Fibroblast of skin of abdomen (primary cell): ENCODE measurements at regions not wholly inside any gene's neighbourhood (a gene's known extent, or its start where the extent isn't known, plus 50 kb on each side); places are given as distances from the start of the nearest gene placed in this dataset.
"Not testable (repeated sequence)": the region's sequence is repeated elsewhere in the genome, so short reads cannot be mapped to it uniquely, and the experiment has no call there.

Source experiments
- DNase-seq: peaks from one replicate; pipeline ENCODE4 v3.0.0-alpha.2; 2013

DNA sequence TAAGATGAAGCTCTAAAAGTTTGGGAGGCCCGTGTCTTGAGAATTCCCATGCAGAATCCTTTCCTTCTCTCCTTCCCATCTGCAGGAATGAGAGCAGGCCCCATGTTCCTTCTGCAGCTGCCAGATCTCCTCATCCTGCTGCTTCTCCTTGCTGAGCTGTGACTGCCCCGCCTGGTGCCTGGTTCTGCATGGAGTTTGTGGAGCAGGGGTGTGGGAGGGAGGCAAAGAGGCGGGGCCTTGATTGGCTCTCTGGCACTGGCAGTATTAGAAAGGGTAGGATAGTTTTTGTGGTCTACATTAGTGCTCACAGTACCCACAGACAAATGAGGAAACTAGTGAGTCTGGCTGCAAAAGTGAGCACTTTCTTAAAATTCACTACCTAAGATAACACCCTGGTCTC, 91.1 kb upstream of the CLPB start:
- DNase-seq: no peak

GRCh38 chr11:72524711-72525110, 90.4 kb upstream of the CLPB start:
- peak; percentile 37 for DNase-seq

DNA sequence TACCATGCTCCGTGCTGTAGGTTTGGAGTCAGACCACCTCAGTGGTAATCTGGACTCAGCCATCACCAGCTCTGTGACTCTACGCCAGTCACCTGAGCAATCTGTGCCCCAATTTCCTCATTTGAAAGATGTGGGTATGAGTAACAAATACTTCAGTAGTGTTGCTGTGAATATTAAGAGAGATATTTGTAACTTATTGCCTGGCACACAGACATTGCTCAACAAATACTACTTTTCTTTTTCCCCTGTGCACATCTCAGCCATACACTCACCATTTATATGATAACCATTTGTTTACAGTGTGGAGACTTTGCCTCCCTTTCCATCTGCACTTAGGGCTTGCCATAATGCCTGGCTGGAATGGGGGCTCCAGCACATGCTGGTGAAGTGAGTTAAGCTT, 89.7 kb upstream of the CLPB start:
- DNase-seq: no peak

DNA sequence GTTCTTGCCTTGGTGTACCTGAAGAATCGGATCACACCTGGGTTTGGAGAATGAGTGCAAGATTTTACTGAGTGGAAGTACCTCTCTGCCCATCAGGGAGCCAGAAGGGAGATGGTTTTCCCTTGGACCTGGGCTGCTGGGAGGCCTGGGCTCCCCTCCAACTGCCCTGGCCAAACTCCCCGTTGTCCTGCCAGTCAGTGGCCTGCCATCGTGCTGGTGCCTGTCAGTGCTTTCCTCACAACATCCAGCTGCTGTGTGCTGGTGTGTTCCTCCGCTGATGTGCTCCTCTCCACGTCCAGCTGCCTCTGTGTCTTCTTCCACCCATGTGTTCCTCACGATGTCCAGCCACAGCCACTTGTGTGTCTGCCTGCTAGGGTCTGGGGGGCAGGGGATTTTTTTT, 87.9 kb upstream of the CLPB start:
- no peak for DNase-seq

GRCh38 chr11:72521664-72522063, 87.3 kb upstream of the CLPB start:
- DNase-seq: no peak

- no peak for DNase-seq
These were observed 86.5 kb upstream of the CLPB start for GRCh38 chr11:72520815-72521214.

DNA sequence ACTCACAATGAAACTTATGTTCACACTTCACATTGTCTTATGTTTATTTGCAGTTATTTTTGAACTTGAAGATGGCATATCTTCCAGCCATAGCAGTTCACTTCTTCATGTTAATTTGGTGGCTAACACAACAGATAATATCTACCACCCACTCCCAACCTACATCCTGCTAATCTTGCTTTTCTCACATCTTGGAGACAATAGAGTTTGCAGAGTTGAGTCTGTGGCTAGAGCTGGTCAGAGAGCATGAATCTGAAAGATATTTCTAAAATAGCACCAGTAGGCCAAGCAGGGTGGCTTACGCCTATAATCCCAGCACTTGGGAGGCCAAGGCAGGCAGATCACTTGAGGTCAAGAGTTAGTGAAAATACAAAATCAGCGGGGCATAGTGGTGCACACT, 85.6 kb upstream of the CLPB start:
- not testable (repeated sequence) for DNase-seq

- peak; percentile 12 for DNase-seq
These were observed 85.0 kb upstream of the CLPB start for GRCh38 chr11:72519220-72519881.

DNA sequence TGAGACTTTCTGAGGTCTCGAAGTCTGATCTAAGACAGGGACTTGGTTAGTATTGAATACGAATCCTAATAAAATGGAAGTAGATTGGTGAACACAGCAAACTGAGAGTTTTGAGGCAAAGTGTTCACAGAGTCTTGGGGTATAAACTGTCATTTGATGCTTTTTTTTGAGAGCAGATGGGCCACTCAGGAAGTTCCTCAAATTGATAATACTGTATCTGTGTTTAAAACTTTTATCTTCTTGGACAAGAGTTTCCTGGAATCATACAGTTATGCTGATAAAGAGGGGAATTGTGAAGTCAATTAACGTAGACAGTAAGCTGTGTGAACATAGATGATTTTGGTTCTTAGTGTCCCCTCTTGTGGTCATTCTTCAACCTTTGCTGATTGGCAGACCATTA, 80.0 kb upstream of the CLPB start:
- DNase-seq: no peak

DNA sequence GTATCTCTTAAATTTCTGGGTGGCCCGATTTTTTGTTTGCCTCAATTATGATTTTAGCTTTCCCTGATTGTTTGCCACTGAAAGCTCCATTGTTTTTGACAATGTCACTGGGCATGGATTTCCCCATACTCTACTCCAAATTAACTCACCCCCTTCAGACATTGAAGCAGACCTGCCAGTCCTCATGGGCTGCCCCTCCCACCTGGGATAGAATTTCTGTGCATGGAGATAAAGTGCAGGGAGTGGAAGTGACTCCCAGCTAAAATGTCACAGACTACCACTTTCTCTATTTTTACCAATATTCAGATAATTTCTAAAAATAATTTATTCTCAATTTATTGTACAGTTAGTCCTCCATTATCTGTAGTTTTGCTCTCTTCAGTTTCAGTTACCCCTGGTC, 79.1 kb upstream of the CLPB start:
- DNase-seq: no peak

DNA sequence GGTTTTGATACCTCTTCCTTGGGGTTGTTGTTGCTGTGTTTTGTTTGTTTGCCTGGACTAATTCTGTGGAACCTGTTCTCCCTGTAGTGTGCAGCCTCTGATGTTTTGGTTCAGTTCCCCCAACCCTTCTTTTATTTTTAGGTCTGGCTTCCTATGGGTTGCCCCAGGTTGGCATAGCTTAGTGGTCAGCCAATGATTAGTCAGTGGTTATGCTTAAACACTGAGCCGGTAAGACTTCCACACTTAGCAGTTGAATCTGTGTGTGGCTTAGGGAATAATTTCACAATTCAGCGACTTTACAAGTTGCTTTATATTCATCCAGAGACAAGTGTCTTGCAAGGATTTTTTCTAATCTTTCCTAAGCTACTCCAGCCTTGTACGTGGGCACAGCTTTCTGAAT, 78.6 kb upstream of the CLPB start:
- DNase-seq: no peak

DNA sequence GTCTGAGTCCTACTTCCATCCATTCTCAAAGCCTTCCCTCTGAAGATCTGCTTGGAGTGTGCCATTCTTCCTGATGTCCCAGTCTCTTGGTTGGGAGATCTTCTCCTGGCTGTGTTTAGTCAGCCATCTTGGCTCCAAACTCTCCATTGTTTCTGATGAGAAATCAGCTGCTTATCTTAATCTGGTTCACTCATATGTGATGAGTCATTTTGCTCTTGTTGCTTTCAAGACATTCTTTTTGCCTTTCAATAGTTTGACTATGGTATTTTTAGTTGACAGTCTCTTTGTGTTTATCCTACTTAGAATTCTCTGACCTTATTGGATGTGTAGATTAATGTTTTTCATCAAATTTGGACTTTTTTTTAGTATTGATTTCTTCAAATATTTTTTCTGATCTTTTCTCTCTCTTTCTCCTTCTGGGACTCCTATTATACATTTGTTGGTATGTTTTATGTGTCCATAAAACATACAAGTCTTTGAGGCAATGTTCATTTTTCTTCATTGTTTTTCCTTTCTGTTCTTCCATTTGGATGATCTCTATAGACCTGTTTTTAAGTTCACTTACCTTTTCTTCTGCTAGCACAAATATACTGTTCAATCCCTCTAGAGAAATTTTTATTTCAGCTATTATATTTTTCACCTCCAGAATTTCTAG, 77.2 kb upstream of the CLPB start:
- DNase-seq: no peak

DNA sequence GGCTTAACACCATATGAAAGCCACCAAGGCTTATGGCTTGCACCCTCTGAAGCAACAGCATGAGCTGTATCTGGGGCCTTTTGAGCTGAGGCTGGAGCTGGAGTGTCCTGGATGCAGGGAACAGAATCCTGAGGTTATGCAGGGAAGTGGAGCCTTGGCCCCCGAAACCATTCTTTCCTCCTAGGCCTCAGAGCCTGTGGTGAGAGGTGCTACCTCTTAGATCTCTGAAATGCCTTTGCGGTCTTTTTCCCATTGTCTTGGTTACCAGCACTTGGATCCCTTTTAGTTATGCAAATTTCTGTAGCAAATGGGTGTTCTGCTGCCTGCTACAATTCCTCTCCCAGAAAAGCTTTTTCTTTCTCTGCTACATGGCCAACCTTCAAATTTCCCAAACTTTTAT, 72.7 kb upstream of the CLPB start:
- no peak for DNase-seq

GRCh38 chr11:72497731-72498130, 63.4 kb upstream of the CLPB start:
- DNase-seq: no peak

- DNase-seq: no peak
These were observed 59.7 kb upstream of the CLPB start for GRCh38 chr11:72494109-72494429.

GRCh38 chr11:72493426-72494108, 59.2 kb upstream of the CLPB start:
- DNase-seq: no peak

- peak; percentile 45 for DNase-seq
These were observed 56.7 kb upstream of the CLPB start for GRCh38 chr11:72491001-72491400.
